GM18508 (cell line): ENCODE measurements at regions not wholly inside any gene's neighbourhood (a gene's known extent, or its start where the extent isn't known, plus 50 kb on each side); places are given as distances from the start of the nearest gene placed in this dataset.

Source experiments
- ATAC-seq: cut with Tn5 transposase; IDR thresholded peaks from one replicate; pipeline ENCODE4 v1.9.1; 2021; ENCODE audit warnings: moderate number of reproducible peaks; ENCODE audit not compliant: insufficient read depth, unreplicated experiment

DNA sequence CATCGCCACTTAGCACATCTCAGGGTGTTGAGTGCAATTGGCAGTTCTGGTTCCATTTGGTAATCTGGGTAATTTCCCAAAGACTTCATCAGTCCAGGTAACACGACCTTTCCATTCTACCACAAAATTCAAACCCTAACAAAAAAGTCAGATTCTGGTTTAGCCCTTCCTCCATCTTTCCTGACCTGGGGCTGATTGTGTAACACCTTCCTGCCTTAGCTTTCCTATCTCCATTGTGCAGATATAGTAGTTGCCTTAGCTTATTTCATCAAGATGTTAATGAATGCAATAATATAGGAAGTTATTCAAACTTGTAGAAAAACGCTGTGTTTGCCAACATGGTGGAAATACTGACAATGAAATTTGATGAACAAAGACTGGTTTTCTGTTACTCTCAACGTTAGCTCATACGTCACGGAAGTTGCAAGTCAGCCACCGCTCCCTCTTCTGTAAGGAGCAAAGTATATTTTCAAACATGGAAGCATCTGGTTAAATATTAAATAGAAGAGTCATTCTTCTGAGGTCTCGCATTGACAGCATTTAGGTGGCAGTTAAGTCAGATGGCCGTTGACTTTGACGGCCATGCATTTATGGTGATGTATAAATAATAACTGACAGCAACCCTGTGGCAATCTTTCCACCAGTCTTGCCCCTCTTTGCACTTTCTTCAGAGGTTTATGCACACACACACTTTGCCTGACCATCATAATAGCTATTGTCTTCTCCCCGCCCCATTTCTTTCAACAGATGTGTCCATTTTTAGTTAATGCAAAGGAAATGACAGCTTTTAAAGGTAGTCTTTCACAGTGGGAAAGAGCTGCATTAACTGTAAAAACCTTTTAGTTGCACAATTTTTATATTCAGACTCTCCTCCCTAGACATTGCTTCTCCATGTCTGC, 205.1 kb upstream of the BMPER start:
- no peak for ATAC-seq

DNA sequence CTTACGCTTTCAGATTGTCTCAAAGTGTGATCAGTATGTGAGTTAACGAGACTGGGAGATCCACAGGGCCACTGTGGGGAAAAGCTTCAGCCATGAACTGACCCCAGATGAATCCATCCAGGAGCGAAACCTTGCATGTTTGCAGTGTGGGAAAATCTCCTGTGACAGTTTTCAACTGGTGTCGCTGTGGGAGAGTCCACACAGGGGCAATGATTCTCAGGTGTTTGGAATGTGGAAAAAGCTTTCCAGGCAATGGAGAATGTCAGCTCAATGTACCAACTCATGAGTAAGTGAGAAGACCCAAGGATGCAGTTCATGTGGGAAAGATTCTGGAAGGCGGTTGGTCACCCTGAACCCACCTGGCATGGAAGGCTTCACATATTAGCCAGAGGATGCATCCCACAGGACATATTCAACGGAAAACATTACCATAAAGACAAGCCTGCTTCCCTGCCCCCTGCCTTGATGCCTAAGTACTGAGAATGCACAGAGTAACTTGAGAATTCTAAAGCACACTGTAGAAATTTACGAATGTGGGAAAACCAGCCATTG, 204.1 kb upstream of the BMPER start:
- no peak for ATAC-seq

DNA sequence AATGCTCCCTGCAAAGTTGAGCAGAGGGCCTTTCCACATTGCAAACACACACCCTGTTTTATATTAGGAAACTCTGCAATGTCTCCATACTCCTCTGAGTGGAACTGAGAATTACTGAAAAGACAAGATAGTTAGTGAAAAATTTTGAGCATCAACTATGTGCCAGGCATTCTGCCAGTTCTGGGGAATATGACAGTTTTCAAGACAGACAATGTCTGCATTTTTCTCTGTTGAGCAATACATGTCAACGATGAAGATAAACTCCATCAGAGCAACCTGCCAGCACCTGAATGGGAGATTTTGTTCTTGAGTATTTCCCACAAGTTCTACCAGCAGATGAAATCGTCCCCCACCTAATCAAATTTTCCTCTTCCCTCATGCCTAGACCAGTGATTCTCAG, 203.4 kb upstream of the BMPER start:
- no peak for ATAC-seq

DNA sequence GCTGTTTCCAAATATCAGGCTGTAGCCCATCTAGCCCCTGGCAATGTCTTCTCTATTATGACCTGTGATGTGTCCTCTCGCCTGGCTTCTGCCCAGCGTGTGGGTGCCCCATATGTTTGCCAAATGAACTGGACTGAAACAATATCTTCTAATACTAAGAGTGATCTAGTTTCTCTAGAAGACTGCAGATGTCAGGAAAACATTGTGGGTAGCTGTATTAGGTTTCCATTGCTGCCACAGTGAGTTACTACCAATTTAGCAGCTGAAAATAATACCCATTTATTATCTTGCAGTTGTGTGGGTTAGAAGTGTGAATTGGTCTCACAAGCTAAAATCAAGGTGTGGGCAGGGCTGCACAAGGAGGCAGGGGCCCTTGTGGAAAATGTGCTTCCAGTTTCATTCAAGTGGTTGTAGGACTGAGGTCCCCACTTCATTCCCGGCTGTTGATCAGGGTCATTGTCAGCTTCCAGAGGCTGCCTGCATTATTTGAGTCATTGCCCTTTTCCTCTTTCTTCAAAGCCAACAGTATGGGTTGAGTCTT, 202.8 kb upstream of the BMPER start:
- ATAC-seq, result no peak

DNA sequence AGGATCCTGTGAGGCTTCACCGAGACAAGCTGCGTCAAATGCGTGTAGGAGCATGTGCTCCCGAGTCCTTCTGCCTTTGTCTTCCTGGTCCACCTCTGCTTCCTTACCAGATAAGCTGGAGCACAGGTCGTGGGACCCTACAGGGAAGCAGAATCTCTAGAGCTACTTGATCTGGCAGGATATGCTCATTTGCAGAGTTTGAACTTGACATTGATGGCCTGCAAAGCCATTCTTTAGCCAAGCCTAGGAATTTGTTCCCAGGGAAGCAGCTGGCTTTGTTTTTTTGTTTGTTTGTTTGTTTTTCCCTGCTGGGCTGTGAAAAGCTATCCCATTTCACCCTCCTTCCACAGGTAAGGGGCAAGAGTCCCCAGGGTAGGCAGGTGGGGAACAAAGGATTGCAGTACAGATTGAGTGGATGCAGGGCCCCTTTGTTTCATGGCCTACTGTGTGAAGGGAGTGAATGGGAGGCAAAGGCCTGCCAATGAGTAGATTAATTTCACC, 200.0 kb upstream of the BMPER start:
- no peak for ATAC-seq

DNA sequence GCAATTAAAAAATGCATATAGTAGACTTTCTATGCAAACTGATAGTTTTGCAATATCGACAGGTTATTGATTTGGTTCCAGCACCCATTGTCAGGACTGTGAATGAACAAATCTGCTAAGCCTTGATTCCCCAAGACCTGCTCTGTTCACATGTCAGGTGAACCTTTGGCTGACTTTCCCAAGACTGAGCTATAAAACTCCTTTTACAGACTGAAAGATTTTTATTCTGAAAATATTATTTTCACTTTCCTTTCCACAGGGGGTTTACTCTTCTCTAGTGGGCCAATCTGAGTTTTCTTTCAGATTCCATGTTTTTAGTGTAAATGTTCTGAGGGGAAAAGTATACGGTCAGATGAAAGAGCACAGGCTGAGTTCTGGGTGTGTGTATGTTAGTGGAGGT, 199.2 kb upstream of the BMPER start:
- ATAC-seq, result no peak

DNA sequence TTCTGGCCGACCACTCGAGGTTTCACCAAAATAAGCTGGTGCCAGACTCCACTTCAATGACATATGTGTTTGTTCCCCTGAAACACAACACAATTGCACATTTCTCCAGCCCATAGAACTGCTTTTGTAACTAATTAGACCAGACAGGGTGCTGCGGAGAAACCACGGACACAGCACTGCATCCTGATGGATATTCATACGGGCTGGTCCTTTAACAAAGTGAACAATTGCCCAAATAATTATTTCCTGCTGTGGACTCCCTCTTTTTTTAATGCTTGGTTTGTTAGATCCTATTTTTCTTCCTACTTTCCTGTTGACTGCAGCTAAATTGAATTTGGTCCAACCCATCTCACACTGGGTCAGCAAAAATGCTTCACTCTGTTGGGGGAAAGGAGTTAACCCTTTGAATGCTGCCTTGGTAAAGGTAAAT, 198.6 kb upstream of the BMPER start:
- no peak for ATAC-seq

DNA sequence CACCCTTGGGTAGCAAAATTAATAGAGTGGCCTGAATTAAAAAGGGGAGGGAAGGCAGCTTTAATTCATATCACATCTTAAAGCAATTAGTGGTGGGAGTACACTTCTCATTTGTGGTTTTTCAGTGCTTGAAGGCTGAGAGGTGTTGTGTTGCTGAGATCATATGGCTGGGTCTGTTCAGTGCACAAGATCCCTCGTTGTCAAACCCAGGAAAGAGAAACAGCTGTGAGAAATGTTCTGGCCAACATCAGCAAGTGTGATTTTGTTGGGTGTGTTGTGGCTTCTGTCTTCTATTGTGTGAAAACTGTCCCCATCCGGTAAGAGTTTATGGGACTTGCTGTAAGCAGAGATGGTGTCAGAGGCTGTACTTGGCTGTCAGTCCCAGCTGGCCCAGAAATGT, 197.9 kb upstream of the BMPER start:
- no peak for ATAC-seq

DNA sequence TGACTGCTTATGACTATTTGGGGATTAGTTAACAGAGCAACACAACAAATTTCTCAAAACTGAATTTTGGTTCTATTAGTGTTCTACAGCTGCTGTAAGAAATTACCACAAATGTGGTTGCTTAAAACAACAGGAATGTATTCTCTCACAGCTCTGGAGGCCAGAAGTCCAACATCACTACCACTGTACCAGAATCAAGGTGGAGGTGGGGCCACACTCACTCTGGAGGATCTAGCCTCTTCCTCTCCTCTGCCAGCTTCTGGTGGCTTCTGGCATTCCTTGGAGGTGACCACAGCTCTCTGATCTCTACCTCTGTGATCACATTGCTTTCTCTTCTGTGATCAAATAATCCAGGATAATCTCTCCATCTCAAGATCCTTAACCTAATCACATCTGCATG, 194.7 kb upstream of the BMPER start:
- no peak for ATAC-seq

DNA sequence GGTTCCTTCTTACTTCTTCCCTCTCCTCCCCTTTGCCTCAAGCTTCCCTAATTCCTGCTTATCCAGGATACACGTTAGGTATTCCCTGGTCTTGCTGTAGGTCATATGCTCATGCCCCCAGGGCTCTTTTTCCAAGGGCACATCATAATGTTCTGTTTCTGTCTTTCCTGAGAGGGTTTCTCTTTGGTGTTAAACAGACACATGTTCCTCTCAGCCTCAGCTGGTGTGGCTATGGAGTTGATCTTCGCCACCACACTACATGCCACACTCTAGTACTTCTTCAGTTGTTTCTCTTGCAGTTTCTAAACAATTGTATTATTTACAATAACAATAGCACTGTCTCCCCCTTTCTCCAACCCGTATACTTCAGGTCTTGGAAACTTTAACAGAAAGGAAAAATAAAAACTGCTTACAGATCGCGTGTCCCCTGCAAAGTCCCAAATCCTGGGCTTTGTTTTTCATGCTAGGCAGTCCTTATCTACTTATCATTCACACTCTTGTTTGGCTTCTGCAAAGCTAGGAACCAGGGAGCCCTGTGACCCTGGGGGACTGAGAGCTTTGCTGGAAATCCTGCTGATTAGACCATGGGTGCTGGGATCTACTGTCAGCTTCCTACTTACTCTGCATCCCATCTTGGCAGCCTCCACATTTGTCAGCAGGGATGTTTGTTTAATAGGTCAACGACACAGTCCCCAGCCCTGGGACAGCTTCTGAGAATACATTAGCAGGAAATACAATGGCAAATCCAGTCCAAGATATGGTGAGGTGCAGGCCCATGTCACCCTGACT, 193.9 kb upstream of the BMPER start:
- ATAC-seq, result no peak

DNA sequence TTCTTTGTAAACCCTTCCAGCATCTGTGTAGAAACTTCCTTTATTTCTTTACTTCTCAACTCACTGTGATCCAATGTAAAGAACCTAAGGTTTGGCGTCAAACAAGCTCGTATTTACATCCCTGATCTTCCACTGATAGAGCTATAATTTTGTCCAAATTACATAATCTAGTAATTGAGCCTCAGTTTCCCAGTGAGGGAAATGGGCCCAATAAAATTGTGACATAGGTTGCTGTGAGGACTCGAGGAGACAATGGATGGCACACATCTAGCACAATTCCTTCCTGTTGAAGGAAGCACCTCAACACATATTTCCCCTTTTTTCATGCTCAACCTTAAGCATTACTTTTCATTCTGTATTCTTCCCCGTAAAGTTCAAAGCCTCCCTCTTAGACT, 193.3 kb upstream of the BMPER start:
- no peak for ATAC-seq

DNA sequence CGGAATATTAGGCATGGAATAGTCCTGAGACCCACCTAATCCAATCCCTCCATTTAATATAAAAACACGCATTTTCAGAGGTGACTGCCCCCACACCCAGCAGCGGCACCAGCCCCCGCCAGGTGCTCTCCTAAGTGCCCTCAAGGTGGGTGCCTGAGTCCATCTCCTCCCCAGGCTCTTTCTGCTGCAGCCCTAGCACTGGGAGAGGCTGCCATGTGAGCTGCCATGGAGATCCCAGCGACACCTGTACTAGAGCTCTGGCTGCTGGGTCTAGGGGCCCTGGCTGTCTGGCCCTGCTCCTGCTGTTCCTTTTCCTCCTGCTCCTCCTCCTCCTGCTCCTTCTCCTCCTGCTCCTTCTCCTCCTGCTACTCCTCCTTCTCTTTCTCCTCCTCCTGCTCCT, 191.1 kb upstream of the BMPER start:
- ATAC-seq, result no peak

DNA sequence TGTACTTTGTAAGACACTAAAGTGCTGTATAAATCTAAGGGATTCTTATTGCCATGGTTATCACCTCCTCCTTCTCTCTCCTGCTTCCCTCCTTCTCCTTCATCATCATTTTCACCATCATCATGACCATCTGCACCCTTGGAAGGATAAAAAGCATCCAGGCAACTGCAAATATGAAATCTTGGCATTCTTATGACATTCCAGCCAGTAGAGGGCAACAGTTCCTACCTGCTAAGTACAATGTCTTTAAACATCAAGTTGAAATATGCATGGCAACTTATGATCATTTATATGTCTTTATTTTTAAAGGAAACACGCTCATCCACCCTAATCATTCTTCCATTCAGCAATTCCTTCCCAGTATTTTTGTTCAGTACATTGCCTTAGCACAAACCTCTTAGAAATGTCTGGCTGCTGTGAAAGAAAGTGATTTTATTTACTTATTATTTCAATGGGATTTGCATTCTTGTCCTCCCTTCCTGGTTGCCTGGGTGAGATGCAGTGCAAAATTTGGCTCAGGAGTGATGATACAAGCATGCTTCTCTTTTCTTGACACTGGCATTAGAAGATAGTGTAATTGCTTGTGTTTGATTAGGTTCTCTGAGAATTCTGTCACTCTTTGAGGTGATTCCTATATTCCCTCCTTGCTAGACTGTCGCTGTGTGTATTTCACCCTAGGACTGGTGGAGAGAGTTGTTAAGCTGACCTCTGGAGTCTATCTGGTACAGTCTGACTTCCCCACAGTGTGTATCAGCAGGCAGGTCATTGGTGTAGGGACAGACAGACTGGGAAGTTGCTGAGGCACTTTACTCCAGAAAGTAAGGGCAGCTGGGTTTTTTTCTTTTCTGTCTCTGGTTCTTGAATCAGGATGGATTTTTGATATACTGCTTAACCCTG, 188.5 kb upstream of the BMPER start:
- ATAC-seq, result no peak

DNA sequence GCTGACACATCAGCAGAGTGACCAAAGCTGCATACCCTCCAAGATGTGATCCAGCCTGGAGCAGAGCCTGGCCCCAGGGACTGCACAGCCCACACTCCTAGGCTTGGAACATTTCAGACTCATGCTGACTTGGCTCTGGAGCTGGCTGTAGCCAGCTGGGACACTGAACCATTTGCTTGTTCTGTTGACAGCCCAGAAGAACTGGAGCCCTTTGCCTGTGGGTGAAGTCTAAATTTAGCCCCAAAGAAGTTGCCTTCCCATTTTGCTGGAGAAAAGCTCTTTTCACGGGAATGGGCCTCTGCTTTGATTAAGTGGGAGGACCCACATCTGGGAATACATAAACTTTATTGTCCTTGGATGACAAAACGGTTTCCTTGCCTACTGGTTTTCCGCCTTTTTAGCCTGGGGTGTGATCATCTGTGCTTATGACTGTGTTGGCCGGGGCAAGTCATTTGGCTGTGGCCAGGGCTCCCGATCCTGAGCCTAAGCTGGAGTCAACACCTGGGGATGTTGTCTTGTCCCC, 186.2 kb upstream of the BMPER start:
- ATAC-seq, result no peak

DNA sequence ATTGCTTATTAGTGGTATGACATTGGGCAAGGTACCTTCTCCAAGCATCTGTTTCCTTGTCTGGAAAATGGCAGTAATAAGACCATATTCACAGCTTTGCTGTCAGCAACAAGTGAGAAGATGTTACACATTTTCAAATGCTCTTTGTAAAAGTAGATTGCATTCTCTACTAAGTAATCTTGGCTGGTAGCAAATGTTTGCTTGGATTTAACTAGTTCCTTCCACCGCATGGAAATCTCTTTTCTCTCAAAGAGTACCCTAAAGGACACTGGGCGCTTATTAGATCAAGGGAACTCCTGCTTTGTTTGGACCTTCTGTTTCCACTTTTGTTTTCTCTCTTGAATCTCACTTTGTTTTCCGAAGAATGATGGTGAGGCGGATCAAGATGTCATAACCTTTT, 185.2 kb upstream of the BMPER start:
- ATAC-seq, result no peak

DNA sequence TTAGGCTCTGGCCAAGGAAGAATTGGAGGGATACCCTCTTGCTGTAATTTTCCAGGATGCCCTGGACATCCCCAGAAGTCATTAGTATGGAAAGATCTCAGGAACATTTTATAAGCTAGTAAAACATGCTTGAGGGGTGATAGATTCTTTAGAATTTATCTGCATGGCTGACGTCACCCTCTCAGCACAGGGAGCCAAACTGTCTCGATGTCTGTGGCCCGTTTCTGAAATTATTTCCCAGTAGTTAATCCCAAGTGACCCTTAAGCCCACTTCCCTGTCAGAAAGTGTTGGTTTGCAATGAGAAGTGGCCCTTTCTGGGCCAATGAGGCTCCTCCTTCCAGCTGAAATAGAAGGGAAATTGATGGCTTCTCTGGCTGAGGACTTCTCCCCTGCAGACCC, 184.5 kb upstream of the BMPER start:
- no peak for ATAC-seq

DNA sequence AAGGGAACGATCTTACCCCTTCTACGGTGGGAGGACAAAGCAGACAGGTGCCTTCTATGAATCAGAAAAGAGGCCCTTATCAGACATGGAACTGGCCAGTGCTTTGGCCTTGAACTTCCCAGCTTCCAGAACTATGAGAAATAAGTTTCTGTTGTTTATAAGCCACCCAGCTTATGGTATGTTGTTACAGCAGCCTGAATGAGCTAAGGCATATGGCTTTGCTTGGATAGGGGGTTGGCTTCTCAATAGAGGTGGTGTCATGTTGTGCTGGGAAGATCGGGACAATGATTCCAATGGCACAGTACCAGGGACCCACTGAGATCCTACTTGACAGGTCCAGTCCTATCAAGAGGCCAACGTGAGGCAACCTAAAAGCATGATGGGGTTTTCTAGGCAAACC, 183.4 kb upstream of the BMPER start:
- no peak for ATAC-seq

DNA sequence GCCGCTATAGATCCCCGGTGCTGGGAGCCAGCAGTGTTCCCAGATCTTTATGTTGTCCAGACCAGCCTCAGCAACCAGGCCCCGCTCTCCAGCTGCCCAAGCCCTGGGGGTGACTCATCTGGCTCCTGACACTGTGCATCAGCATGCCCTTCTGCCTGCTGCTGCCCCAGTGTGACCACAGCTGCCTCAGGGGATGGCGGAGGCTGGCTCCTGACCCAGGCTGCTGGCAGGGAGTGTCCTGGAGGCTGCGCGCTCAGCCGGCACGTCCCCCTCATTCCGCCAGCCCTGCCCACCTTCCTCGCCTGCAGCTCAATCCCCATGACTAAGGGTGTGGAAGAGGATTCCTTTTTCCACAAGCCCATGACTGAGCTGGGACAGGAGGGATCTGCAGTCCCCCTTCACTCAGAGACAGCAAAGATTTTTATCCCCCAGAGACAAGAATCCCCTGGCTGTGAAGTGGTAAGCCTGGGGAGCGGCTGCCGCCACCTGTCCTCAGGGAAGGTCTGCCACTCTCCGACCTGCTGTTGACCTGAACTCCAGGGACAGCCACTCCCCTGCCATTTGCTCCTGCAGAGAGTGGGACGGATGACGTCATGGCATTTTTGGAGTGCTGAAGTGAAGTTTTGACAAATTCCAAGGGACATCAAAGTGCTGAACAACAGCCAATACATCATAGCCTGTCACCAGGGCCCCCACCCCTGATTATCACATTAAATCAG, 182.8 kb upstream of the BMPER start:
- no peak for ATAC-seq

DNA sequence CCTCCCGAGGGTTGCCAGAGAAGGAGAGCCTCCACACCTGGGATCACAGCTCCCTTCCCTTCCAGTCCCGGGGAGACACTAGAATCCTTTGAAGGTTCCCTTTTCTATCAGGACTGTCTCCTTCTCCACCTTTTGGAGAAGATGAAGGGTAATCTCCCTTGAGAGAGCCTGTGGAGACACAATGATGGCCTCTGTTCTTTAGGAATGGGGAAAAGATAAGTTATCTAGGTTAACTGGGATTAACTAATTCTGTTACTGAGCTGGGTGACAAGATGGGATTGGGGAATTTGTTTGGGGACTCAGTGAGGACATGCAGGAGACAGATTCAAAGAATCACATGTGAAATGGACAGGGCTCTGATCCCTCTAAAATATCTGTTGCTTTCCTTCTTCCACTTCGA, 181.1 kb upstream of the BMPER start:
- ATAC-seq, result no peak
